Left hindlimb (tissue), 1 donor: ENCODE measurements at regions not wholly inside any gene's neighbourhood (a gene's known extent, or its start where the extent isn't known, plus 50 kb on each side); places are given as distances from the start of the nearest gene placed in this dataset.
A peak's percentile ranks its signal among the peaks of the same experiment; 100 is the strongest.

Experiments used
- DNase-seq: peaks from one replicate; pipeline ENCODE4 v3.0.0-alpha.2; 2018

DNA sequence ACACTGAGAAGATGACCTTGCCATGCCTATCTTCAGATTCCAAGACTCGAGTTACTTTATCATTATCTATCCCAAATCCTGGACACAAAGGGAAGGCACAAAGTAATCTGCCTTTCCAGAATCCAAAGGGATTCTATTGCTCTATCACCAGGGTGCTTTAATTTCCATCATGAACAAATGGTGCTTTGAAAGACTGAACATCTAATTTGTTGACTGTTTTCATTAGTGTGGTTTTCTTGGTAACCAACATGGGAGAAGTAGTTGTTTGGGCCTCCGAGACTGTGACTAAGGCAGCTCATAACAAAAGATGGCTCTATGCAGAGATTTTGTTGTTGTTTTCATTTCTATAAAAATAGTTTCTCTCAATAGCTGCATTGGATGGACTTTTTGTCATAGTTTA lies 441.0 kb upstream of the SOX9 start:
- DNase-seq, result no peak

GRCh38 chr17:71681427-71682173 lies 439.2 kb upstream of the SOX9 start:
- no peak for DNase-seq

DNA sequence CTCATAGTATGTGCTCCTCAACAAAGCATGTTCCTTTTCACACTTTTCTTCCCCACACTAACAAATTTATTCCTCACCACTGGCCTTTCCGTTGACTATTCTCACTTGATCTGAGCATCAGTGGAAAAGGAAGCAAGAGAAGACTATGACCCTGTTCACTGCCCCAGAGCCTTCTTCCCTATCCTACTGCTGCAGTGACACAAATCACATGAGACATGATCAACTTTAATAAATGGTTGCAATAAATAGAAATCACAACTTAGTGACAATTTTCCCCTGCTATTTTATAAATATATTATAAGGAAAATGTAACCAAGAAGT lies 438.7 kb upstream of the SOX9 start:
- no peak for DNase-seq

- no peak for DNase-seq
Observed at GRCh38 chr17:71689782-71690181, 431.0 kb upstream of the SOX9 start.

DNA sequence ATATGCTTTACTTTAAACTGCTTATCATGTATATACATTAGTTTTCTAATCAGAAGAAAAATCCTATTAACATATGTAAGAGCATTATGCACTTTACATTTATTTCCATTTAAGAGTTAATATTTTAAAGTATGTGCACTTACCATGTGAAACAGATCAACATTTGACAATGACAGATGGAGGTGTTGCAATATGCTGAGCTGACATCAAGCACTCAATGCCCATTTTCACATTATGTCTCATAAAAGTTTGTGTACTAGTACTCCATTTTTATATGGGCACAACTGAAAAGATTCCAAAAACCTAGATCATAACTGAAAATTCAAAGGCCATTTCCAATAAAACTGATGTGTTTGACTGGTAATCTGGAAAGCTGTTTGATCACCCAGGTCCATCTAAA lies 420.9 kb upstream of the SOX9 start:
- DNase-seq, result no peak

DNA sequence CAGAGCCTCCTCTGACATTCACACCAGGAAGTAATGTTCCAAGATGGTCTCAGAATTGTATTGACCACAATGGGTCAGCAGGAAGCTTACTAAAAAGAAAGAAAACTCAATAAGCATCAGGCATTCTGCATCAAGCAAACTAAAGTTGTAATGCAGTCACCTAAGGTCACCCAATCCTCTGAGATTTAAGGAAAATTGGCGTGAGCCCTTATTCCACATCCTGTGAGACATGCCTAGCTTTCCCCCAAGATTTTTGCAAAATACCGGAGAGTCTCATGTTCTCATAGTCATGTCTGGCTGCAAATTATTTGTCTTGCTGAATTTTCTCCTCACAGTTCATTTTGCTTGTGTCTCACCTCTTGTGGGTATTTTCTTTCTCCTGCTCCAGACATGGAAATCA lies 417.1 kb upstream of the SOX9 start:
- no peak for DNase-seq

DNA sequence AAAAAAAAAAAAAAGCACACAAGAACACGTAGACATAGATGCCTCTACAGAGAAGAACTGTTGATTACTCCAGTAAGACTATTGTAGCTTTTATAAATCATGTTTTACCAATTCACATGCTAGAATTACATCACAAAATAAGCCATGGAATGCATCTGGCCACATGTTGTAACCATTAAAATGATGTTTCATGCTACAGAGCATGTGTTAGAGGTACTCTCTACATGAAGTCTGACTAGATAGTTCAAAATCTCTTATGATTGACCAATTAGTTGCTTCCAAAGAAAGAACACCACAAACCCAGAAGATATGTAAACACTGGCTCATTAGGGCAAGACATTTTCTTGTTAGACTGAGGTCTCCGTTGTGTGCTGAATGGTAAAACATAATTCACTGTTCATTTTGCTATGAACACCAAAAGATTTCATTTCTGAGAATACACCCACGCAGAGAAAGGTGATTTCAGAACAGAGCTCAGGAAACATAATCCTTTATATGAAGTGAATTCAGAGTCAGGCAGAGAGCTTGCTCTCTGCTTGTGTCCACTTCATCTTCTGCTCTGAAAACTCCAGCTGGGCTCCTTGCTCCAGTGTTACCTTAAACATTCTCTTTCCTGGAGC lies 411.4 kb upstream of the SOX9 start:
- DNase-seq, result no peak

DNA sequence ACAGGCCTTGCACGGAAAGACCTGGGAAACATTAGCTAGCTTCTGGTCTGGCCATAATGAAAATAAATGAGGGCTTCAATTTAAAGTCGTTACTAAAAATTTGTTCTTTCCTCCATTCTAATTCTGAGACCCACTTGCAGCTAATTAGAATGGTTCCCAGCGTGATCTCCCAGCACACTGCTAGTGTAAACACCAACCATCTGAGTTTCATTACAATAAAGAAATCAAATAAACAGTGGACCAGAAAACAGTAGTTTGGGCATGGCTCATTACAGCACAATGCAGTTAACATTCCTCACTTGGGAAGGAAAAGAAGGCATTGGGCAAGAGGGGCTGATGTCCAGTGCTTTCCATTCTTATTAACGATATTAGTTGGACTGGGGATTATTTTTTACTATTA lies 410.9 kb upstream of the SOX9 start:
- no peak for DNase-seq

- DNase-seq, result no peak
Observed at GRCh38 chr17:71710816-71711215, 410.0 kb upstream of the SOX9 start.

- no peak for DNase-seq
Observed at GRCh38 chr17:71713846-71714245, 407.0 kb upstream of the SOX9 start.

- DNase-seq, result no peak
Observed at GRCh38 chr17:71724339-71724738, 396.5 kb upstream of the SOX9 start.

DNA sequence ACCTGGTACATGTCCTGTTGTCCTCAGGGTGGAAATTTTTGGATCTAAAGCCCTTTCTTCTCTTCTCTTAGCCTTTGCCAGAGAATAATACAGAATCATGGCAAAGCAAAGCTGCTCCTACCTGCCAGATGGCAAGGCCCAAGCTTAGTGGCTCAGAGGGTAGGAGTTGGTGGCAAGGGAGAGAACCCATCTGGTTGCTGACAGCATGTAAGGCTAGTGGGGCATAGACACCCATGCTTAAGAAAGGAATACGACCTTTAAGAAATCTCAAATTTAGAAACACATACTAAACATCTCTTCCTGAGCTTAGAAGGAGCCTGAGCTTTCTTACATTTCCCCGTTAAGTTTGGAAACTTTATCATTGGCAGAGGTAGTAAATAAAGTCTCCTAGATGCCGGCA lies 395.0 kb upstream of the SOX9 start:
- DNase-seq, result no peak

- peak; percentile 25 for DNase-seq
Observed at GRCh38 chr17:71726341-71726740, 394.5 kb upstream of the SOX9 start.

GRCh38 chr17:71727292-71727691 lies 393.5 kb upstream of the SOX9 start:
- DNase-seq, result no peak

- DNase-seq, result no peak
Observed at GRCh38 chr17:71727723-71728122, 393.1 kb upstream of the SOX9 start.

DNA sequence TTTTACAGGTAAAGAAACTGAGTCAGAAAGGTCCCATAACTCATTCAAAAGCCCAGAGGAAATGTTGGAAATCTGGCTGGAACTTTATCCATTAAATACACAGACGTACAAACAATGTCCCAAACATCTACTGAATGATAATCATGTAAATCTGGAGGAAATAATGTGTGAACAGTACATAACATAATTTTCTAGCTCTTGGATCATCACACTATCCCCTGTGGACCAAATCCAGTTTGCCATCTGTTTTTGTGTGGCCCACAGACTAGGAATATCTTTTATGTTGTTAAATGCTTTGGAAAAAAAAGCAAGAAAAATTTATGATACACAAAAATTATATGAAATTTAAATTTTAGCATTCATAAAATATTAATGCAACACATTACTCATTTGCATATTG lies 389.9 kb upstream of the SOX9 start:
- no peak for DNase-seq

- DNase-seq, result no peak
Observed at GRCh38 chr17:71735893-71736292, 384.9 kb upstream of the SOX9 start.

GRCh38 chr17:71740866-71741265 lies 380.0 kb upstream of the SOX9 start:
- no peak for DNase-seq

DNA sequence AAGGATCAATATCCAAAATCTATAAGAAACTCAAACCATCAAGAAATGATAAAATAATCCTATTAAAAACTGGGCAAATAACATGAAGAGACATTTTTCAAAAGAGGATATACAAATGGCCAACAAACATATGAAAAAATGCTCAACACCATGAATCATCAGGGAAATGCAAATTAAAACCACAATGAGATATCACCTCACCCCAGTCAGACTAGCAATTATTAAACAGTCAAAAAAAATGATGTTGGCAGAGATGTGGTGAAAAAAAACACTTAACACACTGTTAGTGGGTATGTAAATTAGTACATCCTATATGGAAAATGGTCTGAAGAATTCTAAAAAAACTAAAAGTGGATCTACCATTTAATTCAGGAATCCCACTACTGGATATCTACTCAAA lies 379.0 kb upstream of the SOX9 start:
- no peak for DNase-seq

GRCh38 chr17:71748872-71749271 lies 371.9 kb upstream of the SOX9 start:
- no peak for DNase-seq

DNA sequence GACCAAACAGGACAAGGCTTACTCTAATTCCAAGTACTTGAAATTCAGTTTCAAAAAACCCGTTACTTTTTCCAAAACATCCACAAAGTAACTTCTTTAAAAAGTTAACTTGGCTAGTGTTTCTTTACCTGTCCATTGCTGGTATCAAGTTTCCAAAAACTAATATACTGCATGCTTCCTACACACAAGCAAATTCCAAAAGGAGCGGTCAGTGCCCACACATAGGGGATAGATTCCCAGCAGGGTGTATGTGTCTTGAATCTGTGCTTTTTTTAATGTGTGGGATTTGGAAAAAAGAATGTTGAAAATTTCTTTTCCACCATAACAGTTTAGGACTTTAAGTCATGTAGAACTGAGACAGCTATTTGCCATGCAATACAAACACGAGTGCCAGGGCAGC lies 367.8 kb upstream of the SOX9 start:
- DNase-seq, result no peak

GRCh38 chr17:71757156-71757555 lies 363.7 kb upstream of the SOX9 start:
- no peak for DNase-seq

- DNase-seq, result no peak
Observed at GRCh38 chr17:71757956-71758355, 362.9 kb upstream of the SOX9 start.

DNA sequence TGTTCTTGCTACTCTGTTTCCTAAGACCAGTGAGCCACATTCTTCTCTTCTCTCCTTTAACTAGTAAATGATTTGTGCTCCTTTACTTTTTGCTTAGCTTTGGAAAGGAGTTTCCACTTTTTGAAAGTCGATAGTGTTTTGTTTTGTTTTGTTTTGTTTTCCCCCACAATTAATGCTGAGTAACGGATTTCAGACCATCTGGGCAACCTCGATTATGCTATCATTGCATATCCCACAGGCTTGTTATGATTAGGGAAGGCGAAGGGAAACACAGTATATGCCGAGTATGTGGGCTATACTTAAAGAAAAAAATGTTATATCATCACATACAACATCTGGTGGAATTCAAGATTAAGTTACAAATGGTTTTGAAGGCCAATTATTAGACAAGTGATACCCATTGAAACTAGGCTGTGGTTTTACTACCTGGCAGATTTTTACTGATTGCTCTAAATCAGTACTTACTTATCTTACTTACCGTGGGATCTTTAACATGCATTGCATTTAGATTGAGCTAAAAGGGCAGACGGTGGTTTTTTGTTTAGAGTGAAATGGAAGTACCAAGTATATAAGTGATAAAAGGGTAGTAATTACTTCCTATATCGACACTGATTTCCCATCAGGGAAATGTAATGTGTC lies 361.3 kb upstream of the SOX9 start:
- no peak for DNase-seq
